ENCODE measurements at regions not wholly inside any gene's neighbourhood (a gene's known extent, or its start where the extent isn't known, plus 50 kb on each side); places are given as distances from the start of the nearest gene placed in this dataset.

DNA sequence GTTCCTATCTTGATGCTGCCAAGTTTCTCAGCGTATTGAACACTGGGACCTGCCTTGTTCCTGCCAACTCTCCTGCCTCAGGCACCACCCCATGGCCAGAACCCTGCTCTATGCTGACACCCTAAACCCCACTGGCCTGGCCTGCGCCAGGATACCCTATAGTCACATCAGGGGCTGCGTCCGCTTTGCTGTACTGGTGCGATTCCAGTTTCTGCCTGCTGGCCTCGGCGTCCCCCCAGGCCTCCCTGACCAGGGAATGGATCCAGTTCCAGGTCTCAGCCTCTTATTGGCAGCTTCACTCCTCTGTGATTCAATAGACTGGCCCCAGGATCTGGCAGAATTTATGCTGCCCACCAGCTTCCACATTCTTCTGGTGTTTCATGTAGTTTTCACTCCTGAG lies 55.0 kb downstream of the GPR6 start:
- 91 to 96% methylated on average over 7 of the region's 7 CpGs for WGBS, 2 donors
- H3K4me3 ChIP-seq (ENCODE audit: low read depth, poor library complexity, severe bottlenecking), result no peak overlapping the region
- TF ChIP-seq POLR2A (IDR thresholded peaks at IDR 0.05), result no peak
- intact Hi-C loops (cut with DNase I; ENCODE audit: low total_unique reads), result no loop called here
- DNase-seq (ENCODE audit: low spot score in 2 of 2), result peak in 1 of 2 donors; percentile 40

GRCh38 chr6:110033749-110034666 lies 55.9 kb downstream of the GPR6 start:
- no peak overlapping the region for H3K4me3 ChIP-seq (ENCODE audit: low read depth, poor library complexity, severe bottlenecking)
- WGBS, 2 donors, result 75 to 76% methylated on average over 10 of the region's 10 CpGs
- TF ChIP-seq POLR2A (IDR thresholded peaks at IDR 0.05), result no peak
- TF ChIP-seq CTCF (IDR thresholded peaks at IDR 0.05), result no peak
- peak in 1 of 2 donors; percentile 58 for DNase-seq (ENCODE audit: low spot score in 2 of 2)
- intact Hi-C loops (cut with DNase I; ENCODE audit: low total_unique reads), result no loop called here

DNA sequence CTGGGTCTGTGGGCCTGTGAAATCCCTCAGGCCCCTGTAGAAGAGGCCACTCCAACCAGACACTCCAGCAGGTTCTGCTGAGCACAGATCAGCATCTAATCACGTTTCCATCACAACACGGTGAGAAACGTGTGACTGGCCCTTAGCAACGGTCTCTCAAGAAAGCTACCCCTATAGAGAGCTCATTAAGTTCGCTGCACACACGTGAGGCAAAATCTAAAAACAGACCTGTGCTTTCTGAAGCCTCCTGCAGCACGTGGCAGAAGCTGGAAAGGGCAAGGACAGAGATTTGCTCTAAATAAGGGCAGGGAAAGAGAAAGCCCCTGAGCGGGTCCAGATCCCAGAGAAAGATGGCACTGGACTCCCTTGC lies 56.5 kb downstream of the GPR6 start:
- TF ChIP-seq POLR2A (IDR thresholded peaks at IDR 0.05) (no peak), CTCF (IDR thresholded peaks at IDR 0.05) (no peak)
- intact Hi-C loops (cut with DNase I; ENCODE audit: low total_unique reads), result loop anchor here (5.0 kb wide), 1 partner anchor 332 kb away; no protein-coding TSS in a partner anchor
- no peak overlapping the region for H3K4me3 ChIP-seq (ENCODE audit: low read depth, poor library complexity, severe bottlenecking)
- no peak for DNase-seq (ENCODE audit: low spot score in 2 of 2)
- 84% methylated on average over 8 of the region's 8 CpGs for WGBS, 2 donors

DNA sequence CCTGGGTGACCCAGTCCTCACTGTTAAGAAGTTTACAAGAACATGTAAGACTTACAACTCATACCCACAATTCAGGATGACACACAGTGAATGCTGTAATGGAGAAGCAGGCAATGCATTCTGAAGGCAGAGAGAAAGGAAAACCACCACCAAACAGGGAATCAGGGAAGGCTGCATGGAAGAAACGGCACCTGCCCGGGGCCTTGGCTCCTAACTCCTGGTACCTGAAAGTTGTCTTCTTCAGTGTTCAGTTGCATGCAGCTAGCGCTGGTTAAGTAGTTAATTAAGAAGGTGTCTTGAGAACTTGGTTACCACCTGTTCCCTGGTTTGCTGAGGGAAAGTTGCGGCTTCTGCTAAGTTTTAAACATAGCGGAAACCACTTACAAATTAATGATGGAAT lies 57.2 kb downstream of the GPR6 start:
- TF ChIP-seq CTCF (IDR thresholded peaks at IDR 0.05), result no peak
- no peak overlapping the region for H3K4me3 ChIP-seq (ENCODE audit: low read depth, poor library complexity, severe bottlenecking)
- peak in 1 of 2 donors; percentile 8 for DNase-seq (ENCODE audit: low spot score in 2 of 2)
- 97 to 98% methylated on average over 5 of the region's 5 CpGs for WGBS, 2 donors
- intact Hi-C loops (cut with DNase I; ENCODE audit: low total_unique reads), result loop anchor here (5.0 kb wide), 1 partner anchor 333 kb away; no protein-coding TSS in a partner anchor

DNA sequence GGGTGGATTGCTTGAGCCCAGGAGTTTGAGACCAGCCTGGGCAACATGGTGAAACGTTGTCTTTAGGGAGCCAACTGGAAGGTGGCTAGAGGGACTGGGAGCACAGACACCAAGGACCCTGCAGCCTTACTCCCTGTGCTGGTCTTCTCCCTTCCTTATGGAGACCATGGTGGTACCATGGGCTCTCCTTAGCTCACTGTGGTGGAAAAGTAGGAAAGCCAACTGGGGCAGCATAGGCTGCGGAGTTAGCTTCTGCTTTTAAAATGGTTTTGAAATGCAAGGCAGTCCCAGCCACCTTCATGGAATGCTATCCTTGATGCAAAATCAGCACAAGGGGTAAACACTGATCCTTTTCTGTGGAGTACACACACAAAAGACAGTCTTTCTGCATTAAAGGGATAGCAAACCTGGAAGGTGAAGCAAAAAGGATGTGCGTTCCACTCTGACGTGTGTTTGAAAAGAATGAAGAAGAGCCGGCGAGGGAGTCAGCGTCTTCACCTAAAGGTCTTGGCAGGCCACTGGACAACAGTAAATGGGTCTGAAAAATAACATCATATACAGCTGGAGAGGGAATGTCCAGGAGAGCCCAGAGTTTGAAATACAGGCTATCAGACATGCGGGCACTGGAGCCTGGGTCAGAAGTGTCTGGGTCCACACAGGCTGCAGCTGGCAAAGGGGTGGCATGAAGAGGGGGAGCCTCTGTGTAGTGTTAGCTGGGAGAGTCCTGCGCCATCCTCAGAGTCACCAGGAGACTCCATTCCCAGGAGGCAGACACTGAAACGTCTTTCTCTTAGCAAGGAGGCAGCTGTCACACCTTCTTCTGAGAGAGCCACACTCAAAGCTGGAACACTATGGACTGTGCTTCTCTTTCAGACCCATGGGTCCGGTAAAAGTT lies 58.5 kb downstream of the GPR6 start:
- TF ChIP-seq POLR2A (IDR thresholded peaks at IDR 0.05), result no peak
- no peak for TF ChIP-seq CTCF (IDR thresholded peaks at IDR 0.05)
- intact Hi-C loops (cut with DNase I; ENCODE audit: low total_unique reads), result loop anchor here (5.0 kb wide), 1 partner anchor 334 kb away; no protein-coding TSS in a partner anchor
- peak in 1 of 2 donors; percentile 40 for DNase-seq (ENCODE audit: low spot score in 2 of 2)
- no peak overlapping the region for H3K4me3 ChIP-seq (ENCODE audit: low read depth, poor library complexity, severe bottlenecking)
- 84 to 89% methylated on average over 11 of the region's 11 CpGs for WGBS, 2 donors

Measured in lower leg skin (tissue), 4 donors.